ENCODE measurements at regions not wholly inside any gene's neighbourhood (a gene's known extent, or its start where the extent isn't known, plus 50 kb on each side); places are given as distances from the start of the nearest gene placed in this dataset.

- H3K9me3 ChIP-seq (ENCODE audit: control insufficient read depth in 1 of 2, low read length in 2 of 2): peaks cover 0 to 3% of the 10 kb centered on the region in 2 donors
- H3K36me3 ChIP-seq (ENCODE audit: control insufficient read depth in 1 of 2, insufficient read depth in 2 of 2, low read length in 2 of 2): no peaks in the 10 kb centered on the region
- no peak overlapping the region for H3K4me3 ChIP-seq (ENCODE audit: low read depth in 1 of 2, low read length in 2 of 2)
- no peak overlapping the region for H3K9ac ChIP-seq (ENCODE audit: low read depth in 1 of 2, low read length in 2 of 2)
- no peaks in the 10 kb centered on the region for H3K4me1 ChIP-seq (ENCODE audit: control insufficient read depth in 1 of 2, insufficient read depth in 2 of 2, low read length in 2 of 2)
- no peak overlapping the region for H3K27ac ChIP-seq (ENCODE audit: low read depth, low read length)
- no peaks in the 10 kb centered on the region for H3K27me3 ChIP-seq (ENCODE audit: control insufficient read depth in 1 of 2, insufficient read depth in 2 of 2, low read length in 2 of 2)
These were observed 1264.3 kb upstream of the ALCAM start for GRCh38 chr3:104102386-104102785.

GRCh38 chr3:104106276-104106675 lies 1260.4 kb upstream of the ALCAM start:
- H3K4me1 ChIP-seq (ENCODE audit: control insufficient read depth in 1 of 2, insufficient read depth in 2 of 2, low read length in 2 of 2): no peaks in the 10 kb centered on the region
- no peak overlapping the region for H3K9ac ChIP-seq (ENCODE audit: low read depth in 1 of 2, low read length in 2 of 2)
- no peaks in the 10 kb centered on the region for H3K9me3 ChIP-seq (ENCODE audit: control insufficient read depth in 1 of 2, low read length in 2 of 2)
- H3K27me3 ChIP-seq (ENCODE audit: control insufficient read depth in 1 of 2, insufficient read depth in 2 of 2, low read length in 2 of 2): no peaks in the 10 kb centered on the region
- no peaks in the 10 kb centered on the region for H3K36me3 ChIP-seq (ENCODE audit: control insufficient read depth in 1 of 2, insufficient read depth in 2 of 2, low read length in 2 of 2)
- no peak overlapping the region for H3K27ac ChIP-seq (ENCODE audit: low read depth, low read length)
- H3K4me3 ChIP-seq (ENCODE audit: low read depth in 1 of 2, low read length in 2 of 2): no peak overlapping the region

- H3K4me3 ChIP-seq (ENCODE audit: low read depth in 1 of 2, low read length in 2 of 2): no peak overlapping the region
- H3K36me3 ChIP-seq (ENCODE audit: control insufficient read depth in 1 of 2, insufficient read depth in 2 of 2, low read length in 2 of 2): no peaks in the 10 kb centered on the region
- H3K9me3 ChIP-seq (ENCODE audit: control insufficient read depth in 1 of 2, low read length in 2 of 2): no peaks in the 10 kb centered on the region
- no peak overlapping the region for H3K9ac ChIP-seq (ENCODE audit: low read depth in 1 of 2, low read length in 2 of 2)
- H3K27ac ChIP-seq (ENCODE audit: low read depth, low read length): no peak overlapping the region
- no peaks in the 10 kb centered on the region for H3K27me3 ChIP-seq (ENCODE audit: control insufficient read depth in 1 of 2, insufficient read depth in 2 of 2, low read length in 2 of 2)
- H3K4me1 ChIP-seq (ENCODE audit: control insufficient read depth in 1 of 2, insufficient read depth in 2 of 2, low read length in 2 of 2): no peaks in the 10 kb centered on the region
These were observed 1258.2 kb upstream of the ALCAM start for GRCh38 chr3:104108522-104108921.

- Histone ChIP-seq H3K9me3 (ENCODE audit: control insufficient read depth in 1 of 2, low read length in 2 of 2) (peaks cover 0 to 5% of the 10 kb centered on the region in 2 donors), H3K27me3 (ENCODE audit: control insufficient read depth in 1 of 2, insufficient read depth in 2 of 2, low read length in 2 of 2) (no peaks in the 10 kb centered on the region), H3K27ac (ENCODE audit: low read depth, low read length) (no peak overlapping the region)
These were observed 1240.2 kb upstream of the ALCAM start for GRCh38 chr3:104126463-104126862.

GRCh38 chr3:104126864-104127553 lies 1239.7 kb upstream of the ALCAM start:
- Histone ChIP-seq H3K27ac (ENCODE audit: low read depth, low read length) (no peak overlapping the region), H3K9me3 (ENCODE audit: control insufficient read depth in 1 of 2, low read length in 2 of 2) (peaks cover 0 to 5% of the 10 kb centered on the region in 2 donors), H3K4me1 (ENCODE audit: control insufficient read depth in 1 of 2, insufficient read depth in 2 of 2, low read length in 2 of 2) (no peaks in the 10 kb centered on the region), H3K36me3 (ENCODE audit: control insufficient read depth in 1 of 2, insufficient read depth in 2 of 2, low read length in 2 of 2) (no peaks in the 10 kb centered on the region), H3K27me3 (ENCODE audit: control insufficient read depth in 1 of 2, insufficient read depth in 2 of 2, low read length in 2 of 2) (no peaks in the 10 kb centered on the region), H3K9ac (ENCODE audit: low read depth in 1 of 2, low read length in 2 of 2) (no peak overlapping the region), H3K4me3 (ENCODE audit: low read depth in 1 of 2, low read length in 2 of 2) (no peak overlapping the region)

More at GRCh38 chr3:104126463-104126862, 1240.2 kb upstream of the ALCAM start:
- H3K9ac ChIP-seq (ENCODE audit: low read depth in 1 of 2, low read length in 2 of 2): no peak overlapping the region
- no peak overlapping the region for H3K4me3 ChIP-seq (ENCODE audit: low read depth in 1 of 2, low read length in 2 of 2)
- no peaks in the 10 kb centered on the region for H3K36me3 ChIP-seq (ENCODE audit: control insufficient read depth in 1 of 2, insufficient read depth in 2 of 2, low read length in 2 of 2)
- no peaks in the 10 kb centered on the region for H3K4me1 ChIP-seq (ENCODE audit: control insufficient read depth in 1 of 2, insufficient read depth in 2 of 2, low read length in 2 of 2)

GRCh38 chr3:104127830-104128229 lies 1238.9 kb upstream of the ALCAM start:
- H3K4me3 ChIP-seq (ENCODE audit: low read depth in 1 of 2, low read length in 2 of 2): no peak overlapping the region
- H3K36me3 ChIP-seq (ENCODE audit: control insufficient read depth in 1 of 2, insufficient read depth in 2 of 2, low read length in 2 of 2): no peaks in the 10 kb centered on the region
- H3K4me1 ChIP-seq (ENCODE audit: control insufficient read depth in 1 of 2, insufficient read depth in 2 of 2, low read length in 2 of 2): no peaks in the 10 kb centered on the region
- no peak overlapping the region for H3K9ac ChIP-seq (ENCODE audit: low read depth in 1 of 2, low read length in 2 of 2)
- H3K27me3 ChIP-seq (ENCODE audit: control insufficient read depth in 1 of 2, insufficient read depth in 2 of 2, low read length in 2 of 2): no peaks in the 10 kb centered on the region
- H3K9me3 ChIP-seq (ENCODE audit: control insufficient read depth in 1 of 2, low read length in 2 of 2): peaks cover 0 to 5% of the 10 kb centered on the region in 2 donors
- H3K27ac ChIP-seq (ENCODE audit: low read depth, low read length): no peak overlapping the region

GRCh38 chr3:104132566-104133403 lies 1233.9 kb upstream of the ALCAM start:
- Histone ChIP-seq H3K36me3 (ENCODE audit: control insufficient read depth in 1 of 2, insufficient read depth in 2 of 2, low read length in 2 of 2) (no peaks in the 10 kb centered on the region), H3K27ac (ENCODE audit: low read depth, low read length) (no peak overlapping the region), H3K27me3 (ENCODE audit: control insufficient read depth in 1 of 2, insufficient read depth in 2 of 2, low read length in 2 of 2) (no peaks in the 10 kb centered on the region), H3K4me1 (ENCODE audit: control insufficient read depth in 1 of 2, insufficient read depth in 2 of 2, low read length in 2 of 2) (no peaks in the 10 kb centered on the region), H3K9ac (ENCODE audit: low read depth in 1 of 2, low read length in 2 of 2) (no peak overlapping the region), H3K4me3 (ENCODE audit: low read depth in 1 of 2, low read length in 2 of 2) (no peak overlapping the region), H3K9me3 (ENCODE audit: control insufficient read depth in 1 of 2, low read length in 2 of 2) (peaks cover 0 to 3% of the 10 kb centered on the region in 2 donors)

GRCh38 chr3:104133630-104134029 lies 1233.1 kb upstream of the ALCAM start:
- H3K9me3 ChIP-seq (ENCODE audit: control insufficient read depth in 1 of 2, low read length in 2 of 2): peaks cover 0 to 3% of the 10 kb centered on the region in 2 donors
- H3K27me3 ChIP-seq (ENCODE audit: control insufficient read depth in 1 of 2, insufficient read depth in 2 of 2, low read length in 2 of 2): no peaks in the 10 kb centered on the region
- no peaks in the 10 kb centered on the region for H3K36me3 ChIP-seq (ENCODE audit: control insufficient read depth in 1 of 2, insufficient read depth in 2 of 2, low read length in 2 of 2)
- H3K27ac ChIP-seq (ENCODE audit: low read depth, low read length): no peak overlapping the region
- no peak overlapping the region for H3K9ac ChIP-seq (ENCODE audit: low read depth in 1 of 2, low read length in 2 of 2)
- no peaks in the 10 kb centered on the region for H3K4me1 ChIP-seq (ENCODE audit: control insufficient read depth in 1 of 2, insufficient read depth in 2 of 2, low read length in 2 of 2)
- no peak overlapping the region for H3K4me3 ChIP-seq (ENCODE audit: low read depth in 1 of 2, low read length in 2 of 2)

GRCh38 chr3:104137116-104137515 lies 1229.6 kb upstream of the ALCAM start:
- no peaks in the 10 kb centered on the region for H3K36me3 ChIP-seq (ENCODE audit: control insufficient read depth in 1 of 2, insufficient read depth in 2 of 2, low read length in 2 of 2)
- no peak overlapping the region for H3K9ac ChIP-seq (ENCODE audit: low read depth in 1 of 2, low read length in 2 of 2)
- no peak overlapping the region for H3K4me3 ChIP-seq (ENCODE audit: low read depth in 1 of 2, low read length in 2 of 2)
- no peaks in the 10 kb centered on the region for H3K4me1 ChIP-seq (ENCODE audit: control insufficient read depth in 1 of 2, insufficient read depth in 2 of 2, low read length in 2 of 2)
- no peaks in the 10 kb centered on the region for H3K27me3 ChIP-seq (ENCODE audit: control insufficient read depth in 1 of 2, insufficient read depth in 2 of 2, low read length in 2 of 2)
- H3K9me3 ChIP-seq (ENCODE audit: control insufficient read depth in 1 of 2, low read length in 2 of 2): no peaks in the 10 kb centered on the region
- no peak overlapping the region for H3K27ac ChIP-seq (ENCODE audit: low read depth, low read length)

GRCh38 chr3:104145164-104145563 lies 1221.5 kb upstream of the ALCAM start:
- Histone ChIP-seq H3K9me3 (ENCODE audit: control insufficient read depth in 1 of 2, low read length in 2 of 2) (peaks cover 0 to 2% of the 10 kb centered on the region in 2 donors), H3K4me3 (ENCODE audit: low read depth in 1 of 2, low read length in 2 of 2) (no peak overlapping the region), H3K27ac (ENCODE audit: low read depth, low read length) (no peak overlapping the region), H3K4me1 (ENCODE audit: control insufficient read depth in 1 of 2, insufficient read depth in 2 of 2, low read length in 2 of 2) (no peaks in the 10 kb centered on the region), H3K27me3 (ENCODE audit: control insufficient read depth in 1 of 2, insufficient read depth in 2 of 2, low read length in 2 of 2) (no peaks in the 10 kb centered on the region), H3K9ac (ENCODE audit: low read depth in 1 of 2, low read length in 2 of 2) (no peak overlapping the region), H3K36me3 (ENCODE audit: control insufficient read depth in 1 of 2, insufficient read depth in 2 of 2, low read length in 2 of 2) (no peaks in the 10 kb centered on the region)
